ENCODE measurements at regions not wholly inside any gene's neighbourhood (a gene's known extent, or its start where the extent isn't known, plus 50 kb on each side); places are given as distances from the start of the nearest gene placed in this dataset.

- no peak for TF ChIP-seq CTCF (conservative IDR thresholded peaks at IDR 0.05; ENCODE audit: low read length)
- TF ChIP-seq EZH2phosphoT487 (IDR thresholded peaks at IDR 0.05; ENCODE audit: borderline replicate concordance, low read depth, low read length) = no peak
Observed at GRCh38 chr5:124557761-124558160, 188.7 kb downstream of the ZNF608 start.
